ENCODE measurements at regions not wholly inside any gene's neighbourhood (a gene's known extent, or its start where the extent isn't known, plus 50 kb on each side); places are given as distances from the start of the nearest gene placed in this dataset.

DNA sequence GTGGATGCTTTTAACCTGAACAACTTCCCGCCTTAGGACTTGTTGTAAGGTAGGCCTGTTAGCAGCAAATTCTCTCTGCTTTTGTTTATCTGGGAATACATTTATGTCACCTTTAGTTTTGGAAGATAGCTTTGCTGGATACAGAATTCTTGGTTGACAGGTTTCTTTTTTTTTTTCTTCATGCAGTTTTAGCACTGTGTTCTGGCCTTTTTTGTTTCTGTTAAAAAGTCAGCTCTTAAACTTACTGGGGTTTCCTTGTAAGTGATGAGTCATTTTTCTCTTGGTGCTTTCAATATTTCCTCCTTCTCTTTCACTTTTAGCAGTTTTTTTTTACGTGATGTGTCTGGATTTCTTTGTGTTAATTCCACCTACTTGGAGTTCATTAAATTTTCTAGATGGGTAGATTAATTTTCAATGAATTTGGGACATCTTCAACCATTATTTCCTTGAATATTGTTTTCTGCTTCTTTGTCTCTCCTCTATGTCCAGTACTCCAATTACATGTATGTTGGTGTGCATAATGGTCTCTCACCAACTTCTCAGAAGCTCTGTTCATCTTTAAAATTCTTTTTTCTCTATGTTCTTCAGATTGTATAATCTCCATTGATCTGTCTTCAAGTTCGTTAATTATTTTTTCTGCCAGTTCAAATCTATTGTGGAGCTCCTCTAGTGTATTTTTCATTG is 188.2 kb upstream of the ZNF536 start:
- no peak for TF ChIP-seq EZH2 (IDR thresholded peaks at IDR 0.05; ENCODE audit: borderline replicate concordance, low read length)
- no peak for TF ChIP-seq CTCF (conservative IDR thresholded peaks at IDR 0.05 in 1 of 2, IDR thresholded peaks at IDR 0.05 in 1 of 2; ENCODE audit: extremely low read depth in 1 of 2, insufficient read depth in 1 of 2, low read depth in 1 of 2, low read length in 2 of 2)
